Epithelial cell of esophagus (primary cell): ENCODE measurements at regions not wholly inside any gene's neighbourhood (a gene's known extent, or its start where the extent isn't known, plus 50 kb on each side); places are given as distances from the start of the nearest gene placed in this dataset.

Source experiments
- DNase-seq: peaks from one replicate; pipeline ENCODE4 v3.0.0; 2010; ENCODE audit warnings: low read depth
- H3K4me3 ChIP-seq: 2 replicates; pipeline ENCODE4 v1.5.1; 2011; ENCODE audit warnings: mild to moderate bottlenecking, low read length, control low read depth
- CTCF ChIP-seq: IDR thresholded peaks from 2 replicates; pipeline ENCODE4 v1.5.1; 2011; ENCODE audit warnings: low read depth, mild to moderate bottlenecking, low read length, control low read depth, inconsistent platforms; ENCODE audit not compliant: insufficient read depth; ENCODE audit errors: missing control alignments

GRCh38 chr13:111536075-111536642 lies 215.7 kb downstream of the TEX29 start:
- no peak overlapping the region for H3K4me3 ChIP-seq
- no peak for TF ChIP-seq CTCF

GRCh38 chr13:111537115-111537728 lies 216.8 kb downstream of the TEX29 start:
- no peak overlapping the region for H3K4me3 ChIP-seq
- TF ChIP-seq CTCF, result no peak
- no peak for DNase-seq

More at GRCh38 chr13:111536075-111536642, 215.7 kb downstream of the TEX29 start:
- DNase-seq, result no peak

GRCh38 chr13:111537843-111538499 lies 217.5 kb downstream of the TEX29 start:
- no peak for DNase-seq
- TF ChIP-seq CTCF, result no peak
- H3K4me3 ChIP-seq, result no peak overlapping the region

- DNase-seq, result no peak
- no peak overlapping the region for H3K4me3 ChIP-seq
- TF ChIP-seq CTCF, result no peak
These were observed 218.8 kb downstream of the TEX29 start for GRCh38 chr13:111539252-111539651.

- H3K4me3 ChIP-seq, result no peak overlapping the region
- DNase-seq, result no peak
- TF ChIP-seq CTCF, result no peak
These were observed 219.5 kb downstream of the TEX29 start for GRCh38 chr13:111539791-111540446.

GRCh38 chr13:111540486-111540885 lies 220.0 kb downstream of the TEX29 start:
- no peak overlapping the region for H3K4me3 ChIP-seq
- TF ChIP-seq CTCF, result no peak
- DNase-seq, result no peak
